Lung microvascular endothelial cell (primary cell): ENCODE measurements at regions not wholly inside any gene's neighbourhood (a gene's known extent, or its start where the extent isn't known, plus 50 kb on each side); places are given as distances from the start of the nearest gene placed in this dataset.

ENCODE experiments used
- DNase-seq, 2 donors: peaks; one replicate each; pipeline versions ENCODE4 v3.0.0 to v3.0.0-alpha.2; 2010; ENCODE audit warnings: low read depth in 2 of 2

DNA sequence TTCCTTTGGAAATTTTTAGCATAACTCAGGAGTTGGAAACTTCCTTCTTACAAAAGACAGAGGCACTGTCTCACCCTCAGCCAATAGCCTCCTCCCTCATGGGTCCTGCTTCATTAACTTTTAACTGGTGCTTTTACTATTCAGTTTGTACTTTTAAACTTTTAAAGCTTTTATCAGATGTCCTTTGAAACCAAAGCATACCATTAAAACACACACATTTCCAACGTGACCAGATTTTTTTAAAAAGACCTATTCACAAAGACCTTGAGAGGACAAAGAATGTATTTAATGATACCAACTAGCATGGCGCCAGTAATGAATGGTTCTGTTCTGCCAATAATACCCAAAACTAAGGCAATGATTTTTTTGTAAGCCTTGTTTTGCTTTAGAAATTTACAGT lies 173.6 kb upstream of the EEA1 start:
- DNase-seq = no peak

DNA sequence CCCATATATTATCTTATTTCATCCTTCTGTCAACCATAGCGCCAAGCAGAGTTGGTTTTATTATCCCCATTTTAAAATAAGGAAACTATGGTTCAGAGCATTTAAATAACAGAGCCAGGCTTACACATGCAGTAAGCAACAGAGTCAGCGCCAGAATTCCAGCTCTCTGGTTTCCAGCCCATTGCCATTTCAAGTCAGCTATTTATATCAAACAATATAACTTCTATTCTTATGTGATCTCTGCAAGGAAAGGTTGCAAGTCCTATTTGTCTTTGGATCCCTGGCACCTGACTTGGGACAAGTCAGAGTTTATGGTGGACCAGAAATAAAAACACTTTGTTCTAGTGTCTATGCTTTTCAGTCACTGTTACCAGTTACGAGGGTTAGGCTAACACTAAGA lies 174.1 kb upstream of the EEA1 start:
- no peak for DNase-seq

DNA sequence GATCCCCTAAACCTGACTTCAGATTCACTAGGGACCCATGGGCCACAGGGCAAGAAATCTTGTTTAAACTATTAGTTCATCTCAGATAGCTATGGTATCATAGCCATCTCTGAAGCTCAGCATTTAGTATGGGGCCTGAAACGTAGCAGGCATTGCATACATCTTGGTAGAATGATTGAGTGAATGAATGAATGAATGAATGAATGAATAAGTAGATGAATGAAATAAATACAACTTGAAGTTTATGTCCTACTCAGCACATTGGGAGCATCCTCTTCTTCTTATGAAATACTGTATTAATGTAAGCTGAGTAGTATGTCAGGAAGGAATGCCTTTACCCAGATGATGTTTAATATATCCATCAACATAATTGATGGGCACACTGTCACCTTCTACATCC lies 175.4 kb upstream of the EEA1 start:
- peak in 1 of 2 donors; percentile 25 for DNase-seq

DNA sequence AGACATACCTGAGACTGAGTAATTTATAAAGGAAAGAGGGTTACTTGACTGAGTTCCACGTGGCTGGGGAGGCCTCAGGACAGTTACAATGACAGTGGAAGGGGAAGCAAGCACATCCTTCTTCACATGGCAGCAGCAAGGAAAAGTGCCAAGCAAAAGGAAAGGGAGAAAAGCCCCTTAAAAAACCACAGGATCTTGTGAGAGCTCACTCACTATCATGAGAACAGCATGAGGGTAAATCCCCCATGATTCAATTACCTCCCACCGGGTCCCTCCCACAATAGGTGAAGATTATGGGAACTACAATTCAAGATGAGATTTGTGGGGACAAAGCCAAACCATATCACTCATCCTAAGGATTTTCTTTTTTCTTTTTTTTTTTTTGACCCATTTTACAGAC lies 177.8 kb upstream of the EEA1 start:
- no peak for DNase-seq

DNA sequence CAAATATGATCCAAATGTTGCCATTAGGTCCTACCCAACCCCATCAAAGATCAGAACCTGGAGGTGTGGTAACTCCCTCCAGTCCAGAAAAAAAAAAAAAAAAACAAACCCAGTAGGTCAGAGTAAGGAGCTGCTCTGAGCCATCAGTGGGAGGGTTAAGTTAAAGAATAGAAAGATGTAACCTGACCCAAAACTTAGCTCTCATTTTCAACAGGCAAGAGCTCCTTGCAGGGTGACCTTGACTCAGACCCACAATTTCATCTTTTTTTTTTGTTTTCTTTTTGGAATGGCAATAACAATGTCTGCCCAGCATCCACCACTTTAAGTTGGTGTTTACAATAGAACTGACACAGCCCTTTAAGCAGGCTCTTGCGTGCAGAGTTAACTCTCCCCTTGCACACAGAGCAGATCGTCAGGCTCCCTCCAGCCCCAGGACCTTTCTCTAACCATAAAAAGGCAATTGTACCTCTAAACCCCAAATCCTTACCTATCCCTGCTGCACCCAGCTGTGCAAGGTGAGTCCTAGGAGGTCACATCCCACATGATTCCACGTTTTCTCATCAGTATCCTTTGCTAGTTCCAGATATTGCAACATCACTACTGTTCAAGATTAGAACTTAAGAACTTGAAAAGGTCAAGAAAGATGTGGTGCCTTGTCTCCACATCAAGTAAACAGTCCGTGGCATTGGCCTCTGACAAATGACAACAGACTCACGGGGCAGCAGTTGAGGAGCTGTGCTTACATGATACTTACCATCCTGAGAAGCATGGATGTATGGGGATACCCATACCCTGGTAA lies 178.6 kb upstream of the EEA1 start:
- no peak for DNase-seq

DNA sequence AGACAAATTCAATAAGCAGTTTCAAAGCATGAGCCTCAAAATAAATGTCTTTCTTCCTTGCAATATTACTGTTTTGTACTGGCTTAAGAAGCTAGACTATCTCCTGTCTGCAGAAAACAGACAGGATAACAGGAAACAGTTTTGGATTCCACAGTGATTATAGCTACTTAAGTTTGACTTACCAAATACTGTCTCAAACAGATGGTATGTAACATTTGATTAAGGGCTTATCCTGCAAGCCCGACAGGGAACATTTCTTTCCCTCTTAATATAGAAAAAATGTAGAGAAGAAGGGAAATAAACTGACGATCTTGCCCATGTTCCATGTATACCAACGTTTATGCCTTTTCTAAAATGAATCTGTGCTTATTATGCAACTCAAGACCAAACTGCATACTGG lies 179.9 kb upstream of the EEA1 start:
- peak in 1 of 2 donors; percentile 79 for DNase-seq

DNA sequence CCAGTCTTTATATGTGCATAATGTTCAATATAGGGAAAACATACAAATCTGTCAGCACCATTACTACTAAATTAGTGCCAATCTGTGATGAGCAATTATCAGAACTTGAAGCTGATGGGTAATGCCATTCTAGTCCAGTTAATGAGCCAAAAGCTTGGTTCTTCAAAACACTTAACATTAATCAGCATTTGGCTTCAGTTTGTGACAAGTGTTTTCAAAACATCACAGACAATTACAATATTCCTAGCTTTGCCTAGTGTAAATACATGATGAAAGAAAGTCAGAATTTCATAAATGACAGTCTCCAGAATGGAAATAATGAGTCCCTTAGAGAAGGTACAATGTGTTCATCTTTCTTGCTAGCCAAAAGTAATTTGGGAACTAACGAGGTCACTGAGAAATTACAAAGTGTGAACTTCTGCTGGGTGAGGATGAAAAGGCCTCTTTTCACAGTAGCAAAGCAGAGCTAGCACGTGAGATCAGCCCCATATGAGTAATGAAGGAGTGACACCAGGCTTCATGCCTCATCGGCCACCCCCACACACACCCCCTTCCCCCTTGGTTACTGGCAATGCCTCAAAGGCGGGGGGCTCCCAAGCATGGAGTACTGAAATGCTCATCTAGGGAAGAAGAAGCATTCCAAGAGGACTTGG lies 180.6 kb upstream of the EEA1 start:
- DNase-seq = peak in 1 of 2 donors; percentile 26

DNA sequence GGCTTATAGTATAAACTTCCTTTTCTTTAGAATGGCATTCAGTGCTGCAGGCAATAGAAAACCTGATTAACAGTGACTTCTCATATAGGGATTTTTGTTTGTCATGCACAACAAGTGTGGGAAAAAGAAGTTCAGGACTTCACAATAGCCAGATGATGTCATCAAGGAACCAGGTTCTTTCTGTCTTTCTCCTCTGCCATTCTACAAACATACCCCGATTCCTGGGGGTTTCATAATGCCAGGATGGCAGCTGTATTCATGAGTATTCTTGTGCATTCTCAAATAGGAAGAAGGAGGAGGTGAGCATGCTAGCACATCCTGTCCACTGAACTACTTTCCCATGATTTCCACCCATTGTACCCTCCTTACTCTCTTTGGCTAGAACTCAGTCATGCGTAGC lies 182.7 kb upstream of the EEA1 start:
- DNase-seq = peak; percentile 31 to 96

DNA sequence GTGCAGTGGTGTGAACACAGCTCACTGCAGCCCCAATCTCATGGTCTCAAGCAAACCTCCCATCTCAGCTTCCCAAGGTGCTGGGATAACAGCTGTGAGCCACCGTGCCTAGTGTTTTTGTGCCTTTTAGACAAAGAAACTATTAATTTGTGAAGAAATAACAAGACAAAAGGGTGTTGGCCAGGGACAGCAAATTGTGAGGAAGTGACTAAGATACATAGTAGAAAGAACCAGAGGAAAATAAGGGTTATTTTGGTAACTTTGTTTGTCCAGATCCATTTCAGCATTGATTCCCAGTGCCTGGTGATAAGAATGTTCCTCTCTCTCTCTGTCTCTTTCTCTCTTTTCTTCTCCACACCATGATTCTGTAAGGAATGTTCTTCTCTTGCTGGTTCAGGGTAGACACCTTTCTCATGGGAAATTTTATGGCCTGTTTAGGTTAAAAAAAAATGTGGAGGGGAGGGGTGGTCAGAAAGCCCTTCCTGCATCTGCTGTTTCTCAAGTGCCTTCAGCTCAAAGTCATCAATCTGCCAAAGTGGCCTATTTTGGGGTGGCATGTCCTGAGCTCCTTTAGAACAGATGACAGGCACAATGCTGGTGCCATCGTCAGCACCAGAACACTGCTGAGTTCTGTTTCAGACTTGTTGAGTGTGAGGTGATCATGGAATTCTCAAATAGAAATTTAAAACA lies 184.4 kb upstream of the EEA1 start:
- peak; percentile 18 to 90 for DNase-seq

DNA sequence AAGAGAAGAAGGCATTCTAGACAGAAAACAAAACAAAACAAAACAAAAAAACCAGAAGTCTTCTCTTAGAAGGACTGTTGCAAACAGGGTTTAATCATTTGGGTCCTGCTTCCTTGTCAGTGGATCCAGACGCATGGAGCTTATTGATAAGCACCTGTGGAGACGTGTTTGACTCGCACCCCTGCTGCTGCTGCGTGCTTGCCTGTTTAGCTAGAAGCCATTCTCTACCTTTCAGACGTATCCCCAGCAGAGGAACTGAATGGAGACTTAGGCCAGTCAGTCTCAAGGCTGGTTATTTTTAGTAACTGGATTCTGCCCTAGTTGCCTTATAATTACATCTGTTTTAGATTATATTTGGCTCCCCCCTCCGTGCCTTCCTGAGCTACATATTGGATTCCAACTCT lies 186.1 kb upstream of the EEA1 start:
- no peak for DNase-seq

DNA sequence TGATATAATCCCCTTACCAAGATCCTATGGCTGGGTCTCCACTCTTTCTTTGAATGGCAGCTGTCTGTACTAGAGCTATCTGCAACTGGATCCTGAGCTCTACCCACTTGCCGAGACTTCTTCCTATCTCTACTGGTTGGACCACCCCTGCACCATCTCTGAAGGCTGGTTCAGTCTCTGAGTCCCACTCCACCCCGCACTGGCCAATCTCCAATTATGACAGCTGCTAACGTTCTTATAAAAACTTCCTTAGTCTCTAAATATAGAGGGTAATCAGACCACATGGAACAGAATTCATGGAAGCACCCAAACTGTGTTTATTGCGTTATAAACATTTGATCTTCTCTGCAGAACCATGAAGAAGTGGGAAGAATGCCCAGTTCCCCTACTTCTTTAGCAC lies 186.6 kb upstream of the EEA1 start:
- peak in 1 of 2 donors; percentile 32 for DNase-seq

DNA sequence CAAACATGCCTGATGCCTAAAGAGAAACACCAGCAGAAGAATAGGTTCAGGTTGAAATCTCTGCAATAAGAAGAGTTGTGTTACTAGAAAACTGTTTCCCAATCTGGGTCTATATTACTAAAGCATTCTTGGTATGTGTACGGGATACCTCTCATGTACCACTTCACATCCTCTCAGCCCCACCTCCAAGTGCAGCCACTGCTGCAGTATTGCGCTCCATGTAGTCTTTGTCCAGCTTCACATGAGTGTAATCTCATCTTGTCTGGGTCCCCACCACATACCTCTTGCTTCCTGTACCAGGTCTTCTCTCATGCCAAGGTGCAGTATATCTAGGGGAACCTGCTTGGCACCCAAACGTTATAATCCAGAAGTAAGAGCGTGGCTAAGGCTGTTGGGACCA lies 187.5 kb upstream of the EEA1 start:
- no peak for DNase-seq

DNA sequence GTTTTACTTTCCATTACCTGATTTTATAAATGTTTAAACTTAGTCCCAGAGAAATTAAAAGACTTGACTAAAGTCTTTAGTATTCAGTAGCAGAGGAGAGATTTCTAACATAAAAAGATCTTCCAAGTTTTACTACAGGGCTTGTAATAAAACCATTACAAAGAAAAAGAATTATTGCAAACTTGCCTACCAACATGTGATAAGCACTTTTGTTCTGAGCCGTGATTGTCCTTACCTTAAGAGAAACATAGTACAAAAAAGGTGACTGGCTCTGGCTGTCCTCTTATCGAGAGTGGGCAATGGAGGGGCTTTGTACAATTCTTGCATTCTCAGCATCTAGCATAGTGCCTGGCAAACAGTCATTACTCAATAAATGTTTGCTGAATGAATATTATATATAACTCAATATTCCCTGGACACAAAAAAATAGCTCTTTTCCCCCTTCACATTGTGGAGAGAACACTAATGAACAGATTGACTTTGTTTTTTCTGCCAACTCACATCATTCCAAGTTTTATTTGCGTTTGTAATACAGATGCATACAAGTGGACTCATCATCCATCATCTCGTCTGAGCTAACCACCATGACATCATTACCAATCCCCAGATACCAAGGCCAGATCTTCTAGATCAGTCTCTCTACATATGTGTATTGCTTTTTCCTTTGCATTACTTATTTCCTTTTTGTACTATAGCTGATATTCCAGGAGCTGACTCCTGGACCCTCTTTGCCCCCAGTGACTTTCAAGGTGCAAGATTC lies 192.8 kb upstream of the EEA1 start:
- peak in 1 of 2 donors; percentile 45 for DNase-seq

DNA sequence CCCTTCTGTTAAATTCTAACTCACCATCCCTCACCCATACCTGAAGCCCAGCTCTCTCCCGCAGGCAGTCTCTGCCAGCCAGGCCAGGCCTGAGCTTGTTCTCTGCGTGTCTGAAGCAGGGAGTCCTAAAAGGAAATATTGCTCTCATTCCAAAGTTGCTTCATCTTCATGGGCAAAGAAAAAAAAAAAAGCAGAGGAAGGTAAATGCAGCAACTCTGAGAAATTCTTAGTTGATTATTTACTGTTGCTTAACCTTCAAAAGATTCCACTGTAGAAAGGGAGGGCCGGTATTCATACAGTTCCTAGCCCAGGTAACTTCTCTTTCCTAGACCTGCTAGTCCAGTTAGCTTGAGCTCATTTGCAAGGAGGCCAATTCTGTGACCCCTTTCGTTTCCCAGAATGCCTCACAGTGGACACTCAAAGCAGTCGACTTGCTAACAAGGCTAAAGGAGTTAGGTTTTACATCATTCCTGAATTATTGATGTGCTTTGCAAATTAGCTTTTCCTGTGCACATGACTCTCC lies 193.5 kb upstream of the EEA1 start:
- no peak for DNase-seq

DNA sequence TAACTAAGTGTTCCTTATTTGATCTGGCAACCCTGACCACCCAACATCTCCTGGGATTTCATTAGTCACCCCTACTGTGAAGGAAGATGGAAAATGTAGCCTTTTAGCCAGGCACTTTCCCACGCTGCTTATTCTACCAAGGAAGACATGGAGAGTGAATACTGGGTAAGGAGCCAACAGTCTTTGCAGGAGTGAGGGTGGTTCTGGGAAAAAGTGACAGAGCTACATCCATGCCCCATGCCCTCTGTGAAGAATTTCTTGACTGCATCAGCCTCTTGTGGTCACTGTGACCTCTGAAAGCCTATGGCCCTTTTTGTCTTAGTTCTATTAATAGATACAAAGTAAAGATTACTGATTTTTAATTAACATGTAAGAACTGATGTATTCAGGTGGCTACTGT lies 196.0 kb upstream of the EEA1 start:
- DNase-seq = no peak

DNA sequence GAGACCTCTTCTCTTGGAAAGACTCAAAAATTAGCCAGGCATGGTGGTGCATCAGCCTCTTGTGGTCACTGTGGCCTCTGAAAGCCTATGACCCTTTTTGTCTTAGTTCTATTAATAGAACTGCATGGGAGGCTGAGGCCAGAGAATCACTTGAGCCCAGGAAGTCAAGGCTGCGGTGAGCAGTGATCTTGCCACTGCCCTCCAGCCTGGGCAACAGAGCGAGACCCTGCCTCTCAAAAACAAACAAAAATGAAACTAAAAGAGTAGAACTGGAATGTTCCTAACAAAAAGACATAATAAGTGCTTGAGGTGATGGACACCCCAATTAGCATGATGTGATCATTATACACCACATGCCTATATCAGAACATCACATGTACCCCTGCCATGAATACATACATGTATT lies 197.0 kb upstream of the EEA1 start:
- no peak for DNase-seq

DNA sequence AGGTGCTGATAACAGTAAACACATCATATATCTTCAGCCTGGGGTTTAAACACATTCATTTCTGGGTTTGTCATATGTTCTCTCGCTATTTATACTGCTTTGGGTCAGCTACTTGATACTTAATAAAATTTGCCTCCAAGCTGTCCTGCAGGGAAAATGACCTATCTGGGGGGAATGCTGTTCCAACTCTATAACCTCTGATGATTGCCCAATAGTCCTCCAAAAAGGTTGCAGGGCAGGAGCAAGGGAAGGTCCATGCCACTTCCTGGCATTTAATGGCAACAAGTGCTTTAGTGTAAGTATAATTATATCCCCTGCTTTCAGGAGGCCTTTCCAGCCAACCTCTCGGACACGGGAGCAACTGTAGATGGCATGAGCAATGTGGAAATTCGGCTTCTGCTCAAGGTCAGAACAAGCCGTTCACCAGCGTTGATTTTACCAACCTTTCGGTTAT lies 198.0 kb upstream of the EEA1 start:
- no peak for DNase-seq

DNA sequence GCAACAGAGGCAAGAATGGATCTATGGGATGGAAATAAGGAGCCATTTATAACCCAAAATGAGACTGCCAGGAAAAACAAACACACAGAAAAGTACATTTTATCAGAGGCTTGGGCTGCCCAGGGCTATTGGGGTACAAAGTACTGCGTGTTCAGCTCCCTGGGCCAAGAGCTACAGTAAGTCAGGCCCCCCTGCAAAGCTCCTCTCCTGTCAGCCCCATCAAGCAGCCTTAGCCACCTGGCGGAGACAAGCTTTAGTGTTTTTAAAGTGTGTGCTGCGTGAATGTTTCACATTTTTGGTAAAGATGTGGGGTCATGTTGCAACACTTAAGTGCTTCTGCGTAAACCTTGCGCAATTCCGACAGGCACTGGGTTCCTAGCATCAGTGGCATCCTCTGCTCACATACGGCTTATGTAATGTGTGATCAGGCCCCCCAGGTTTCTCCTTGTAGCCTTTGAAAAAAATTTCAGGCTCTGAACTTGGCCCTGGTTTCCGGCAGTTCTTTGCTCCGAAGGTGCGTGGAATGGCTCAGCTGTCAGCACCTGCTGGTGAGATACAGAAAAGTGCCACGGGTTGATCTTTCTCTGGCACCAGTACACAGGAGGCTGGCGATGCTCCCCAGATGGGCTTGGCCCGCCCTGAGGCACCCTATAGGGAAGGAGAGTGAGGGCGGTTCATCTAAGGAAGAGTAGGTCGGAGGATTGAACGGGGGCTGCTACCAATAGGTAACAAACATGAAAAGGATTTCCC lies 198.7 kb upstream of the EEA1 start:
- no peak for DNase-seq

DNA sequence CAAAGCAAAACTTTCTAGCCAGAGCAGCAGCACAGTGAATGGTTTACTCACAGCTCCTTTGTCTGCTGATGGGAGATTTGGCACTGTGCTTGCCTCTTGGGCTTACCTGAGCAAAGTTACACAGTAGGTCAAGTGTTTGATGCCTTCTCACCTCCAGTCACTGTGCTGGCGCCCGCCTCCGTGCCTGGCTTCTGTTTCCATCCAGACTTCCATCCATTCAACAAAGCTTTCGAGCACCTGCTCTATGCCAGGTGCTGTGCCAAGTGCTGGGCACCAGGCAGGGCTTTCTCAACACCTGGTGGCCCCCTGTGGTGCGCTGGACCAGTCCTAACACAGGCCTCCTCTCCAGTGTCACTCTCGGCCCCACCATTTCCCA lies 199.2 kb upstream of the EEA1 start:
- no peak for DNase-seq

DNA sequence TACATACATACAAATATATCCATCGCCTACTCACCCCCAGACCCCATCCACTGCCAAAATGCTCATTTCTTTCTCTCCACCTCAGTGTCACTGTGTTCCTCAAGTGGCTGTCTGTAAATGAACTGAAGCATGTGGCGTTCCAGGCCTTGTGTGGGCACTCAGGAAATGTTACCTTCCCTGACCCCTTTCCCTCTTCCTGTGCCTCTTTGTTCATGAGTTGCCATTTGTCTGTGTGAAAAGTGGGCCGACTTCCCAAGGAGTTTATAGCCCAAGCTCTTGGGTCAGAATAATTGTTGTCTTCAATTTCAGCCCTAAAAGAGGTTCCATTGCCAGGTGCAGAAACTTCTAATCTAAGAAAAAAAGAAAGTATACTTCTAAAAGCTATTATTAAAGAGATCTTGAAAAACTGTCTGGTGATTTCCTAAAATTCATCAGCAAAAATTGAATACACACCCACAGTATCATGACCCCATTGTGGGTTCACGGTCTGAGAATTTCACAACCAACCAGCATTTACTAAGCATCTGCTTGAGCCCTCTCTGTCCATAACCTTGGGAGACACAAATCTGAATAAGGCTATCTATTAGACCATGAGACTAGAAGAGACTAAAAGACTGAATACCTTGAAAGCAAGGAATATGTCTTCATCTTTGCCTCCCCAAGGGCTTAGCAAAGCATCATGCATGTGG lies 201.4 kb upstream of the EEA1 start:
- DNase-seq = peak; percentile 55 to 86
